GM23248 (cell line): ENCODE measurements at regions not wholly inside any gene's neighbourhood (a gene's known extent, or its start where the extent isn't known, plus 50 kb on each side); places are given as distances from the start of the nearest gene placed in this dataset.

Source experiments
- DNase-seq: peaks from one replicate; pipeline ENCODE4 v3.0.0-alpha.2; 2015
- H2AFZ ChIP-seq: fragments of 200-600 bp; sonication (generic); 2 replicates; pipeline ENCODE4 v1.6.1; 2016; ENCODE audit warnings: antibody characterized with exemption
- H3F3A ChIP-seq: fragments of 200-600 bp; sonication (generic); 2 replicates; pipeline ENCODE4 v1.6.1; 2016; ENCODE audit warnings: mild to moderate bottlenecking, antibody characterized with exemption, mixed run types; ENCODE audit not compliant: insufficient read depth
- H3K27ac ChIP-seq: fragments of 200-600 bp; sonication (generic); 2 replicates; pipeline ENCODE4 v1.5.1; 2016; ENCODE audit warnings: mild to moderate bottlenecking
- H3K27me3 ChIP-seq: fragments of 200-600 bp; sonication (generic); replicated peaks from 2 replicates; pipeline ENCODE4 v1.6.1; 2016; ENCODE audit warnings: mild to moderate bottlenecking; ENCODE audit not compliant: insufficient read depth
- H3K36me3 ChIP-seq: fragments of 200-600 bp; sonication (generic); 2 replicates; pipeline ENCODE4 v1.6.1; 2016; ENCODE audit warnings: low read depth, mild to moderate bottlenecking
- H3K4me1 ChIP-seq: fragments of 200-600 bp; sonication (generic); 2 replicates; pipeline ENCODE4 v1.6.1; 2016; ENCODE audit warnings: mild to moderate bottlenecking; ENCODE audit not compliant: insufficient read depth
- H3K4me2 ChIP-seq: fragments of 200-600 bp; sonication (generic); one replicate; pipeline ENCODE4 v1.6.1; 2016; ENCODE audit warnings: mild to moderate bottlenecking; ENCODE audit not compliant: unreplicated experiment
- H3K4me3 ChIP-seq: fragments of 200-600 bp; sonication (generic); 2 replicates; pipeline ENCODE4 v1.5.1; 2016; ENCODE audit warnings: mild to moderate bottlenecking
- H3K79me2 ChIP-seq: fragments of 200-600 bp; sonication (generic); 2 replicates; pipeline ENCODE4 v1.6.1; 2016; ENCODE audit warnings: mild to moderate bottlenecking; ENCODE audit not compliant: insufficient read depth
- H3K9ac ChIP-seq: fragments of 200-600 bp; sonication (generic); 2 replicates; pipeline ENCODE4 v1.6.1; 2016; ENCODE audit warnings: mild to moderate bottlenecking
- H3K9me2 ChIP-seq: fragments of 200-600 bp; sonication (generic); 2 replicates; pipeline ENCODE4 v1.6.1; 2016; ENCODE audit warnings: mixed run types, mild to moderate bottlenecking, moderate library complexity; ENCODE audit not compliant: insufficient read depth
- H3K9me3 ChIP-seq: fragments of 200-600 bp; sonication (generic); one replicate; pipeline ENCODE4 v1.6.1; 2017; ENCODE audit warnings: low read depth
- H4K20me1 ChIP-seq: fragments of 200-600 bp; sonication (generic); 2 replicates; pipeline ENCODE4 v1.6.0; 2016; ENCODE audit not compliant: insufficient read depth
- EZH2 ChIP-seq: fragments of 200-600 bp; sonication (generic); IDR thresholded peaks from 2 replicates; pipeline ENCODE4 v1.6.1; 2018; ENCODE audit warnings: antibody characterized with exemption, mild to moderate bottlenecking; ENCODE audit not compliant: insufficient read depth, poor library complexity, severe bottlenecking
- EZH2phosphoT487 ChIP-seq: fragments of 200-600 bp; sonication (generic); IDR thresholded peaks from 2 replicates; pipeline ENCODE4 v1.6.1; 2018; ENCODE audit warnings: antibody characterized with exemption, moderate library complexity, mild to moderate bottlenecking, low read depth; ENCODE audit not compliant: insufficient read depth
- WGBS, 2 experiments: methylation state at CpG; one replicate each; pipeline ENCODE4 v1.1.6; 2015 to 2017; ENCODE audit warnings: low lambda C conversion rate in 2 of 2, low coverage in 1 of 2; ENCODE audit errors: missing lambda C conversion rate in 2 of 2; 5-methylcytosine and 5-hydroxymethylcytosine counted together
- in situ Hi-C: fragments of 300-500 bp; cut with MboI; formaldehyde crosslinking; loops from 2 replicates; pipeline ENCODE4 v1.15.0; 2020

GRCh38 chr12:95402096-95402495 lies 71.9 kb upstream of the METAP2 start:
- peaks cover 3% of the 10 kb centered on the region; the same call in 1 of the 2 replicates for H3K4me1 ChIP-seq
- DNase-seq, result no peak
- no peaks in the 10 kb centered on the region for H3K79me2 ChIP-seq
- no peak overlapping the region for H2AFZ ChIP-seq
- H3K9ac ChIP-seq, result no peak overlapping the region
- no peak overlapping the region for H3K27ac ChIP-seq
- H3K36me3 ChIP-seq, result no peaks in the 10 kb centered on the region
- H3K9me2 ChIP-seq, result no peaks in the 10 kb centered on the region
- in situ Hi-C loops, result no loop called here
- H4K20me1 ChIP-seq, result no peaks in the 10 kb centered on the region
- 11 to 29% methylated on average over 3 to 4 of the region's 4 CpGs for whole genome bisulfite sequencing, 2 experiments
- no peaks in the 10 kb centered on the region for H3K9me3 ChIP-seq
- H3K4me2 ChIP-seq, result no peak overlapping the region
- peaks cover 4% of the 10 kb centered on the region; the same call in 1 of the 2 replicates for H3F3A ChIP-seq
- TF ChIP-seq EZH2phosphoT487 (no peak), EZH2 (no peak)
- H3K27me3 ChIP-seq, result peaks cover 16% of the 10 kb centered on the region; the same call in 1 of the 2 replicates
- no peak overlapping the region for H3K4me3 ChIP-seq

GRCh38 chr12:95408201-95408600 lies 65.8 kb upstream of the METAP2 start:
- no peak overlapping the region for H3K4me3 ChIP-seq
- H3K4me1 ChIP-seq, result peaks cover 8% of the 10 kb centered on the region
- no peak overlapping the region for H3K27ac ChIP-seq
- H3K4me2 ChIP-seq, result no peak overlapping the region
- no peaks in the 10 kb centered on the region for H3K9me2 ChIP-seq
- H3F3A ChIP-seq, result peaks cover 10% of the 10 kb centered on the region
- 65 to 71% methylated on average over 8 of the region's 8 CpGs for WGBS, 2 experiments
- H3K9ac ChIP-seq, result no peak overlapping the region
- no peaks in the 10 kb centered on the region for H3K79me2 ChIP-seq
- peaks cover 13% of the 10 kb centered on the region; the same call in 1 of the 2 replicates for H3K27me3 ChIP-seq
- no peak overlapping the region for H2AFZ ChIP-seq
- H3K36me3 ChIP-seq, result no peaks in the 10 kb centered on the region
- in situ Hi-C loops, result no loop called here
- TF ChIP-seq EZH2phosphoT487 (no peak), EZH2 (no peak)
- no peaks in the 10 kb centered on the region for H3K9me3 ChIP-seq
- no peak for DNase-seq
- H4K20me1 ChIP-seq, result no peaks in the 10 kb centered on the region

DNA sequence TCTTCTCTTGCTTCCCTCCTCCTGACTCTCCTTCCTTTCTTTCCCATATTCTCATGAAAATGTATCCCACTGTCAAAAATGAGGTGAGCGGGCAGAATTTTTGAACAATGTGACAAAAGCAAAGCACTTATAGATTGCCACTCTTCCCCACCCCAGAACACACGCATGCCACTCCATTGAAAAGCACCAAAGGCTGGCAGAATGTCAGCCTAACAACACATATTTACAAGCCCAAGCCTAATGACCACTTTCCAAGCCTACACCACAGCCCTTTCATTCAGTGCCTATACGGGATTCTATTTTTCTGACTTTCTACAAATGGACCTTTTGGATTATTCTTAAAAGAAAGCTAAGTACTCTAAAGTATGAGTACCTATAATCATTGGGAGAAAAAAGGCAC lies 62.9 kb upstream of the METAP2 start:
- Histone ChIP-seq H3K4me1 (peaks cover 15% of the 10 kb centered on the region), H3K9me3 (no peaks in the 10 kb centered on the region), H3K9ac (no peak overlapping the region), H3K27me3 (0 out of 2 replicates have a peak, but pooled peaks cover 9% of the 10 kb centered on the region), H3F3A (peaks cover 10% of the 10 kb centered on the region), H3K9me2 (no peaks in the 10 kb centered on the region), H2AFZ (no peak overlapping the region), H3K4me2 (no peak overlapping the region), H3K4me3 (no peak overlapping the region), H3K79me2 (no peaks in the 10 kb centered on the region), H4K20me1 (no peaks in the 10 kb centered on the region), H3K27ac (no peak overlapping the region), H3K36me3 (no peaks in the 10 kb centered on the region)
- no peak for TF ChIP-seq EZH2phosphoT487
- in situ Hi-C loops, result no loop called here
- WGBS, 2 experiments, result 95 to 97% methylated on average over 3 of the region's 3 CpGs
- no peak for DNase-seq

- TF ChIP-seq EZH2, result no peak
- TF ChIP-seq EZH2phosphoT487, result no peak
- no peaks in the 10 kb centered on the region for H3K79me2 ChIP-seq
- 0 out of 2 replicates have a peak, but pooled peaks cover 9% of the 10 kb centered on the region for H3K27me3 ChIP-seq
- peaks cover 15% of the 10 kb centered on the region for H3K4me1 ChIP-seq
- no peak overlapping the region for H3K9ac ChIP-seq
- no peak overlapping the region for H3K27ac ChIP-seq
- WGBS, 2 experiments, result 96 to 98% methylated on average over 3 of the region's 3 CpGs
- in situ Hi-C loops, result no loop called here
- H3K4me3 ChIP-seq, result no peak overlapping the region
- DNase-seq, result no peak
- no peaks in the 10 kb centered on the region for H4K20me1 ChIP-seq
- H3F3A ChIP-seq, result peaks cover 10% of the 10 kb centered on the region
- H3K9me2 ChIP-seq, result no peaks in the 10 kb centered on the region
- no peaks in the 10 kb centered on the region for H3K36me3 ChIP-seq
- H3K4me2 ChIP-seq, result no peak overlapping the region
- H2AFZ ChIP-seq, result no peak overlapping the region
- H3K9me3 ChIP-seq, result no peaks in the 10 kb centered on the region
These were observed 62.5 kb upstream of the METAP2 start for GRCh38 chr12:95411466-95411865.
